ENCODE measurements at regions not wholly inside any gene's neighbourhood (a gene's known extent, or its start where the extent isn't known, plus 50 kb on each side); places are given as distances from the start of the nearest gene placed in this dataset.

DNA sequence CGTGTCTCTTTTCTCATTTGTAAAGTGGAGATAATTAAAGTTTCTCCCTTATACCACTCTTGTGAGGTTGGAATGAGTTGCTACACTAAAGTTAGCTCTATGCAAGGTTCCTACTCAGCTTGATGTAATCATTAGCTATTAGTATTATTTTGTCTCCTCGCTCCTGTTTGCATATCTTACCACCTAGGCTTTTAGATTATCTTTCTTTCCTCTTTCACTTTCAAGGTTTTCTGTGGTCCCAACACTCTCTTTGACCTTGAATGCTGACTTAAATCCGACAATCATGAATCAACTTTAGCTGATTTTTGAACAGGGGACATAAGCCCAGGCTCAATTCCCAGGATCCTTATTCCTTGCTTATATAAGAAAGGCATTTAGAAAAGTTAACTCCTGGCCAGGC lies 769.7 kb upstream of the GRM7 start:
- FAIRE-seq (no peak), ATAC-seq (no peak), DNase-seq (ENCODE audit: extremely low read depth in 1 of 4, low spot score in 3 of 4) (no peak)
- H3K4me1 ChIP-seq (replicated peaks in 1 of 2; ENCODE audit: control insufficient read depth in 2 of 2, insufficient read depth in 2 of 2, low read length in 2 of 2), result no peaks in the 10 kb centered on the region
- no peaks in the 10 kb centered on the region for H3K9me3 ChIP-seq (replicated peaks; ENCODE audit: control insufficient read depth, insufficient read depth, low read depth, low read length)
- H3K79me2 ChIP-seq (ENCODE audit: control insufficient read depth, insufficient read depth, low read length), result no peaks in the 10 kb centered on the region
- H3K9ac ChIP-seq (ENCODE audit: insufficient read depth in 1 of 2, low read depth in 2 of 2, low read length in 2 of 2), result no peak overlapping the region
- CTCF ChIA-PET (ENCODE audit: low intra/inter-chr PET ratio), result no interaction called here
- H3K4me3 ChIP-seq, result no peak overlapping the region
- no peaks in the 10 kb centered on the region for H3K9me1 ChIP-seq (ENCODE audit: control insufficient read depth, insufficient read depth, low read length)
- WGBS (ENCODE audit: insufficient coverage, low coverage, missing lambda C conversion rate), result 0% methylated on average over 3 of the region's 3 CpGs
- no peaks in the 10 kb centered on the region for H4K20me1 ChIP-seq (replicated peaks; ENCODE audit: control insufficient read depth, insufficient read depth, low read length)
- no peaks in the 10 kb centered on the region for H3K36me3 ChIP-seq (ENCODE audit: control insufficient read depth, insufficient read depth, low read length)
- POLR2A ChIA-PET, result no interaction called here
- no TSS peak for BruUV-seq (replicated peaks)
- H3K27ac ChIP-seq (ENCODE audit: extremely low read depth, low read depth, low read length), result no peak overlapping the region
- intact Hi-C loops (cut with micrococcal nuclease), result no loop called here
- H3K27me3 ChIP-seq (ENCODE audit: control insufficient read depth in 2 of 2, insufficient read depth in 2 of 2, low read length in 2 of 2), result no peaks in the 10 kb centered on the region
- TF ChIP-seq THAP7 (CRISPR knock-in tag; IDR thresholded peaks at IDR 0.05) (no peak), DPF2 (IDR thresholded peaks at IDR 0.05) (no peak), MTA3 (IDR thresholded peaks at IDR 0.05; ENCODE audit: borderline replicate concordance) (no peak), FOXK1 (CRISPR knock-in tag; IDR thresholded peaks at IDR 0.05; ENCODE audit: borderline replicate concordance) (no peak), PRMT5 (CRISPR knock-in tag; IDR thresholded peaks at IDR 0.05) (no peak), MEF2A (IDR thresholded peaks at IDR 0.05; ENCODE audit: control insufficient read depth, low read depth, low read length) (no peak)
- in situ Hi-C loops (cut with MboI), result no loop called here
- no peak overlapping the region for H2AFZ ChIP-seq (ENCODE audit: low read depth, low read length)
- H3K4me2 ChIP-seq (ENCODE audit: insufficient read depth, low read length), result no peak overlapping the region

DNA sequence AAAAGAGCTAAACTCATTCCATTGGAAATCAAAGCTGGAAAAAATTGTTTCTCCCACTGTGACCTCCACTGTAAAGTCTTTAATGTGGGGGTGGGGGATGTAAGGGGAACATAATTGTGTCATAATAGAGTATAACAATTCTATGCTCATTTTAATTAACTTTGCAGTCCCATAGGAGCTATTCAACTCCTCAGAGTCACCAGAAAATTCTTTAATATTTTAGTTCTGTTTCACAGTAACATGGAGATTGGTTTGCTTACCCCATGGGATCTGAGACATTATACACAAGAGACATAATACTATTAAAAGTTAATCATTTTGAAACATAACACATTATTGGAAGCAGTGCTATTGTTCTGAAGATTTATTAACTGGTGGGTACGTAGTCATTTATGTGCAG lies 765.9 kb upstream of the GRM7 start:
- H4K20me1 ChIP-seq (replicated peaks; ENCODE audit: control insufficient read depth, insufficient read depth, low read length), result no peaks in the 10 kb centered on the region
- no peak overlapping the region for H3K4me3 ChIP-seq
- TF ChIP-seq BRF1 (IDR thresholded peaks at IDR 0.05; ENCODE audit: borderline replicate concordance, extremely low read depth, insufficient read length) (no peak), MITF (IDR thresholded peaks at IDR 0.05) (no peak), CREM (IDR thresholded peaks at IDR 0.05; ENCODE audit: low read depth) (no peak), ZNF146 (CRISPR knock-in tag; IDR thresholded peaks at IDR 0.05; ENCODE audit: unreplicated experiment) (no peak), PYGO2 (tag; IDR thresholded peaks at IDR 0.05) (no peak), E4F1 (CRISPR knock-in tag; IDR thresholded peaks at IDR 0.05; ENCODE audit: borderline replicate concordance) (no peak)
- WGBS (ENCODE audit: insufficient coverage, low coverage, missing lambda C conversion rate), result 0% methylated on average over 1 of the region's 1 CpG
- H3K79me2 ChIP-seq (ENCODE audit: control insufficient read depth, insufficient read depth, low read length), result no peaks in the 10 kb centered on the region
- no peaks in the 10 kb centered on the region for H3K9me1 ChIP-seq (ENCODE audit: control insufficient read depth, insufficient read depth, low read length)
- in situ Hi-C loops (cut with MboI) (no loop called here), intact Hi-C loops (cut with micrococcal nuclease) (no loop called here)
- ChIA-PET CTCF (ENCODE audit: low intra/inter-chr PET ratio) (no interaction called here), POLR2A (no interaction called here)
- H3K27ac ChIP-seq (ENCODE audit: extremely low read depth, low read depth, low read length), result no peak overlapping the region
- H3K36me3 ChIP-seq (ENCODE audit: control insufficient read depth, insufficient read depth, low read length), result no peaks in the 10 kb centered on the region
- no peaks in the 10 kb centered on the region for H3K27me3 ChIP-seq (ENCODE audit: control insufficient read depth in 2 of 2, insufficient read depth in 2 of 2, low read length in 2 of 2)
- H3K4me1 ChIP-seq (replicated peaks in 1 of 2; ENCODE audit: control insufficient read depth in 2 of 2, insufficient read depth in 2 of 2, low read length in 2 of 2), result no peaks in the 10 kb centered on the region
- no peak for ATAC-seq
- no peak overlapping the region for H2AFZ ChIP-seq (ENCODE audit: low read depth, low read length)
- H3K4me2 ChIP-seq (ENCODE audit: insufficient read depth, low read length), result no peak overlapping the region
- H3K9ac ChIP-seq (ENCODE audit: insufficient read depth in 1 of 2, low read depth in 2 of 2, low read length in 2 of 2), result no peak overlapping the region
- H3K9me3 ChIP-seq (replicated peaks; ENCODE audit: control insufficient read depth, insufficient read depth, low read depth, low read length), result no peaks in the 10 kb centered on the region
- no peak for DNase-seq (ENCODE audit: extremely low read depth in 1 of 4, low spot score in 3 of 4)
- FAIRE-seq, result no peak
- BruUV-seq (replicated peaks), result no TSS peak
